GM12878 (cell line): ENCODE measurements at regions not wholly inside any gene's neighbourhood (a gene's known extent, or its start where the extent isn't known, plus 50 kb on each side); places are given as distances from the start of the nearest gene placed in this dataset.

ENCODE experiments used
- ATAC-seq: fragments of 200-7000 bp; cut with Tn5 transposase; 3 replicates; pipeline ENCODE4 v1.9.1; 2020; ENCODE audit warnings: mild to moderate bottlenecking, moderate library complexity
- BruUV-seq: library from RNA; stranded (reverse); fragments of 400-500 nt; replicated peaks from 2 replicates; lab custom pipeline; 2021; lab: Mats Ljungman, UMichigan
- CTCF ChIA-PET: fragments of 300-600 bp; sonication (Branson Sonifier 250); formaldehyde crosslinking; extraction: SDS; loops from one replicate; lab custom pipeline; 2021; ENCODE audit warnings: inconsistent platforms; lab: Yijun Ruan, JAX
- POLR2A ChIA-PET: fragments of 350-600 bp; formaldehyde crosslinking; extraction: SDS; loops from one replicate; lab custom pipeline; 2021; ENCODE audit warnings: inconsistent platforms; lab: Charles Lee
- RAD21 ChIA-PET: fragments of 300-600 bp; sonication (Branson Sonifier 250); formaldehyde crosslinking; loops from one replicate; lab custom pipeline; 2023; ENCODE audit warnings: antibody characterized with exemption; ENCODE audit not compliant: unreplicated experiment; lab: Charles Lee
- SMC1A ChIA-PET: fragments of 300-600 bp; sonication (Branson Sonifier 250); formaldehyde crosslinking; loops from one replicate; lab custom pipeline; 2023; ENCODE audit not compliant: unreplicated experiment, uncharacterized antibody; lab: Charles Lee
- DNase-seq: peaks from one replicate; pipeline ENCODE4 v3.0.0-alpha.2; 2011; ENCODE audit warnings: low read depth, low spot score
- FAIRE-seq: peaks from 3 replicates; lab custom pipeline; 2011; peaks lifted over from hg19 to GRCh38; lab: Jason Lieb, UNC
- H2AFZ ChIP-seq: 2 replicates; pipeline ENCODE4 v1.6.0; 2011; ENCODE audit warnings: low read depth, low read length, control low read depth; ENCODE audit not compliant: control insufficient read depth
- H3K27ac ChIP-seq: 2 replicates; pipeline ENCODE4 v1.5.1; 2011; ENCODE audit warnings: control low read depth; ENCODE audit not compliant: control insufficient read depth, insufficient read depth
- H3K27me3 ChIP-seq, 2 experiments: replicated peaks in 1 of 2; 2 replicates each; pipeline versions ENCODE4 v1.6.0 to v1.6.1; 2011; ENCODE audit warnings: low read length in 1 of 2; ENCODE audit not compliant: control insufficient read depth in 2 of 2, insufficient read depth in 2 of 2
- H3K36me3 ChIP-seq, 2 experiments: 2 replicates each; pipeline ENCODE4 v1.5.1; 2011; ENCODE audit warnings: low read length in 1 of 2; ENCODE audit not compliant: control insufficient read depth in 2 of 2, insufficient read depth in 2 of 2
- H3K4me1 ChIP-seq: 2 replicates; pipeline ENCODE4 v1.6.1; 2011; ENCODE audit warnings: mild to moderate bottlenecking, low read length, moderate library complexity, mixed read lengths; ENCODE audit not compliant: control insufficient read depth, insufficient read depth
- H3K4me2 ChIP-seq: 2 replicates; pipeline ENCODE4 v1.6.0; 2011; ENCODE audit warnings: control low read depth; ENCODE audit not compliant: control insufficient read depth, insufficient read depth
- H3K4me3 ChIP-seq: fragments of 200-600 bp; sonication (generic); 2 replicates; pipeline ENCODE4 v1.5.1; 2016
- H3K79me2 ChIP-seq: 2 replicates; pipeline ENCODE4 v1.6.0; 2011; ENCODE audit warnings: low read length; ENCODE audit not compliant: control insufficient read depth, insufficient read depth
- H3K9ac ChIP-seq: 2 replicates; pipeline ENCODE4 v1.8.0; 2011; ENCODE audit warnings: low read length, control low read depth, mixed read lengths; ENCODE audit not compliant: control insufficient read depth, insufficient read depth
- H3K9me3 ChIP-seq: replicated peaks from 3 replicates; pipeline ENCODE4 v1.5.1; 2011; ENCODE audit warnings: mild to moderate bottlenecking, low read length; ENCODE audit not compliant: control insufficient read depth, insufficient read depth
- H4K20me1 ChIP-seq: 2 replicates; pipeline ENCODE4 v1.6.0; 2011; ENCODE audit not compliant: control insufficient read depth, insufficient read depth
- CEBPZ ChIP-seq: fragments of 150-350 bp; IDR thresholded peaks from 2 replicates; pipeline ENCODE4 v1.6.1; 2016; ENCODE audit warnings: low read depth, low read length
- E2F8 ChIP-seq: fragments of 450-650 bp; IDR thresholded peaks from 2 replicates; pipeline ENCODE4 v1.6.1; 2018; ENCODE audit warnings: mild to moderate bottlenecking, low read depth, moderate library complexity; ENCODE audit not compliant: partially characterized antibody
- GATAD2B ChIP-seq: fragments of 450-650 bp; conservative IDR thresholded peaks from 2 replicates; pipeline ENCODE4 v1.6.1; 2017; ENCODE audit warnings: low read depth, mild to moderate bottlenecking, moderate library complexity
- IKZF1 ChIP-seq: fragments of 450-650 bp; conservative IDR thresholded peaks from 2 replicates; pipeline ENCODE4 v1.6.1; 2017; ENCODE audit warnings: antibody characterized with exemption, mild to moderate bottlenecking
- IKZF2 ChIP-seq, 2 experiments: fragments of 450-650 bp; IDR thresholded peaks; 2 replicates each; pipeline ENCODE4 v1.6.1; 2017; ENCODE audit warnings: mild to moderate bottlenecking in 2 of 2, moderate library complexity in 2 of 2
- KLF5 ChIP-seq: fragments of 450-650 bp; IDR thresholded peaks from 2 replicates; pipeline ENCODE4 v1.6.1; 2014; ENCODE audit warnings: mild to moderate bottlenecking; ENCODE audit not compliant: partially characterized antibody
- MLLT1 ChIP-seq: fragments of 450-650 bp; IDR thresholded peaks from 2 replicates; pipeline ENCODE4 v1.6.1; 2016; ENCODE audit warnings: mild to moderate bottlenecking
- NFXL1 ChIP-seq: fragments of 450-650 bp; IDR thresholded peaks from 2 replicates; pipeline ENCODE4 v1.6.1; 2017; ENCODE audit warnings: antibody characterized with exemption, mild to moderate bottlenecking, borderline replicate concordance
- NKRF ChIP-seq: fragments of 450-650 bp; conservative IDR thresholded peaks from 2 replicates; pipeline ENCODE4 v1.6.1; 2017; ENCODE audit warnings: mild to moderate bottlenecking, moderate library complexity
- RUNX3 ChIP-seq: IDR thresholded peaks from 2 replicates; pipeline ENCODE4 v1.6.1; 2012; ENCODE audit warnings: low read length, inconsistent platforms
- SP1 ChIP-seq: IDR thresholded peaks from one replicate; pipeline ENCODE4 v1.6.1; 2011; ENCODE audit warnings: low read depth, low read length
- SREBF2 ChIP-seq: IDR thresholded peaks from 2 replicates; pipeline ENCODE4 v1.6.1; 2012; ENCODE audit warnings: mild to moderate bottlenecking, low read length
- TARDBP ChIP-seq: IDR thresholded peaks from 2 replicates; pipeline ENCODE4 v1.6.1; 2016; ENCODE audit warnings: borderline replicate concordance
- WGBS: methylation state at CpG from one replicate; pipeline ENCODE4 v1.1.6; 2016; ENCODE audit warnings: low lambda C conversion rate; ENCODE audit not compliant: insufficient replicate concordance, insufficient coverage; ENCODE audit errors: missing lambda C conversion rate; 5-methylcytosine and 5-hydroxymethylcytosine counted together
- in situ Hi-C: fragments of 300-500 bp; cut with MboI; formaldehyde crosslinking; loops from 9 replicates; pipeline ENCODE4 v1.14.3; 2018; ENCODE audit warnings: mixed read lengths
- intact Hi-C: fragments of 100-400 bp; cut with micrococcal nuclease; formaldehyde crosslinking; loops from one replicate; pipeline ENCODE4 v1.14.2; 2022; ENCODE audit not compliant: unreplicated experiment

GRCh38 chr20:19881990-19882389, 123.9 kb downstream of the RIN2 start:
- Histone ChIP-seq H3K79me2 (no peaks in the 10 kb centered on the region), H3K27me3 (no peaks in the 10 kb centered on the region; a peak in 3 of 4 replicates), H4K20me1 (no peaks in the 10 kb centered on the region), H3K9me3 (no peaks in the 10 kb centered on the region), H3K4me1 (no peaks in the 10 kb centered on the region), H3K9ac (no peak overlapping the region), H3K4me3 (no peak overlapping the region), H3K4me2 (no peak overlapping the region), H2AFZ (no peak overlapping the region), H3K27ac (no peak overlapping the region), H3K36me3 (no peaks in the 10 kb centered on the region)
- SMC1A ChIA-PET, result no interaction called here
- RAD21 ChIA-PET, result interaction anchor here (1.1 kb wide), 1 partner anchor 67 kb away, joined by 4 read pairs; no protein-coding TSS in a partner anchor
- POLR2A ChIA-PET, result no interaction called here
- TF ChIP-seq KLF5, result no peak
- no peak for TF ChIP-seq NFXL1
- TF ChIP-seq RUNX3, result no peak
- TF ChIP-seq E2F8, result no peak
- no peak for TF ChIP-seq SREBF2
- no peak for TF ChIP-seq CEBPZ
- no peak for TF ChIP-seq TARDBP
- no peak for TF ChIP-seq IKZF2 (IDR thresholded peaks at IDR 0.05)
- no peak for TF ChIP-seq MLLT1
- TF ChIP-seq IKZF1, result no peak
- no peak for TF ChIP-seq GATAD2B
- TF ChIP-seq SP1, result no peak
- no peak for TF ChIP-seq NKRF
- CTCF ChIA-PET, result interaction anchor here (0.8 kb wide), 1 partner anchor 45 kb away, joined by 3 read pairs; no protein-coding TSS in a partner anchor
- FAIRE-seq (no peak), ATAC-seq (no peak), DNase-seq (no peak)
- BruUV-seq, result no TSS peak
- intact Hi-C loops (loop anchor here (10.0 kb wide), 2 partner anchors 97 to 187 kb away; no protein-coding TSS in a partner anchor), in situ Hi-C loops (no loop called here)
- 34% methylated on average over 3 of the region's 3 CpGs for WGBS
